ENCODE measurements at regions not wholly inside any gene's neighbourhood (a gene's known extent, or its start where the extent isn't known, plus 50 kb on each side); places are given as distances from the start of the nearest gene placed in this dataset.

DNA sequence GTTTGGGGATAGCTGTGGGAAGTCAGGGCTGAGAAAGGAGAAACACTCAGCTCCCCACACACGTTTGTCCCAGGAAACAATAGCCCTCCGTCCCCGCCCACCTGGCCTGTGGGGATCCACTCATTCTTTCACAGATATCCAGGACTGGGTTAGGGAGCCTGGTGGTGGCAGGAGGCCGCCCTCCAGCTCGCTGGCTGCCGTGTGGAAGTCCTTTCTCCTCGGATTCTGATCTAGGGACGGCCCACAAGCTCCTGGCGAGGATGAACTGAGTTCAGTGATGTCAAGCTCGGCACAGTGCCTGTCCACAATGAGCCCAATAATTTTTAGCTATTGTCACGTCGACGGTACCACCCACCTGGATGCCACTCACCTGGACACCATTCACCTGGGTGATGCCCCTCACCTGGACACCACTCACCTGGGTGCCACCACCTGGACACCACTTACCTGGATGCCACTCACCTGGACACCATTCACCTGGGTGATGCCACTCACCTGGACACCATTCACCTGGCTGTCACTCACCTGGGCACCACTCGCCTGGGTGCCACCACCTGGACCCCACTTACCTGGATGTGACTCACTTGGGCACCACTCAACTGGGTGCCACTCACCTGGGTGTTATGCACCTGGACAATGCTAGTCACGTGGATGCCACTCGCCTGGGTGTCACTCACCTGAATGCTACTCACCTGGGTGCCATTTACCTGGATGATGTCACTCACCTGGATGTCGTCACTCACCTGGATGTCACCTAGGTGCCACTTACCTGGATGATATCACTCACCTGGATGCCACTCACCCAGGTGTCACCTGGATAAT is 172.5 kb upstream of the FOXF1 start:
- no peak overlapping the region for H3K4me3 Mint-ChIP-seq (ENCODE audit: unreplicated experiment)
- TF ChIP-seq, protein P1, sequence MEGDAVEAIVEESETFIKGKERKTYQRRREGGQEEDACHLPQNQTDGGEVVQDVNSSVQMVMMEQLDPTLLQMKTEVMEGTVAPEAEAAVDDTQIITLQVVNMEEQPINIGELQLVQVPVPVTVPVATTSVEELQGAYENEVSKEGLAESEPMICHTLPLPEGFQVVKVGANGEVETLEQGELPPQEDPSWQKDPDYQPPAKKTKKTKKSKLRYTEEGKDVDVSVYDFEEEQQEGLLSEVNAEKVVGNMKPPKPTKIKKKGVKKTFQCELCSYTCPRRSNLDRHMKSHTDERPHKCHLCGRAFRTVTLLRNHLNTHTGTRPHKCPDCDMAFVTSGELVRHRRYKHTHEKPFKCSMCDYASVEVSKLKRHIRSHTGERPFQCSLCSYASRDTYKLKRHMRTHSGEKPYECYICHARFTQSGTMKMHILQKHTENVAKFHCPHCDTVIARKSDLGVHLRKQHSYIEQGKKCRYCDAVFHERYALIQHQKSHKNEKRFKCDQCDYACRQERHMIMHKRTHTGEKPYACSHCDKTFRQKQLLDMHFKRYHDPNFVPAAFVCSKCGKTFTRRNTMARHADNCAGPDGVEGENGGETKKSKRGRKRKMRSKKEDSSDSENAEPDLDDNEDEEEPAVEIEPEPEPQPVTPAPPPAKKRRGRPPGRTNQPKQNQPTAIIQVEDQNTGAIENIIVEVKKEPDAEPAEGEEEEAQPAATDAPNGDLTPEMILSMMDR (IDR thresholded peaks at IDR 0.05; ENCODE audit: partially characterized antibody, unreplicated experiment), result no peak
- H3K27ac Mint-ChIP-seq (ENCODE audit: unreplicated experiment), result no peak overlapping the region
- no peaks in the 10 kb centered on the region for H3K36me3 Mint-ChIP-seq (ENCODE audit: unreplicated experiment)
- H3K4me1 Mint-ChIP-seq (ENCODE audit: low read depth, unreplicated experiment), result peaks cover 2% of the 10 kb centered on the region
- DNase-seq, result no peak
- H3K27me3 Mint-ChIP-seq (ENCODE audit: unreplicated experiment), result peaks cover 5% of the 10 kb centered on the region
- H3K9me3 Mint-ChIP-seq (ENCODE audit: unreplicated experiment), result peaks cover 6% of the 10 kb centered on the region

DNA sequence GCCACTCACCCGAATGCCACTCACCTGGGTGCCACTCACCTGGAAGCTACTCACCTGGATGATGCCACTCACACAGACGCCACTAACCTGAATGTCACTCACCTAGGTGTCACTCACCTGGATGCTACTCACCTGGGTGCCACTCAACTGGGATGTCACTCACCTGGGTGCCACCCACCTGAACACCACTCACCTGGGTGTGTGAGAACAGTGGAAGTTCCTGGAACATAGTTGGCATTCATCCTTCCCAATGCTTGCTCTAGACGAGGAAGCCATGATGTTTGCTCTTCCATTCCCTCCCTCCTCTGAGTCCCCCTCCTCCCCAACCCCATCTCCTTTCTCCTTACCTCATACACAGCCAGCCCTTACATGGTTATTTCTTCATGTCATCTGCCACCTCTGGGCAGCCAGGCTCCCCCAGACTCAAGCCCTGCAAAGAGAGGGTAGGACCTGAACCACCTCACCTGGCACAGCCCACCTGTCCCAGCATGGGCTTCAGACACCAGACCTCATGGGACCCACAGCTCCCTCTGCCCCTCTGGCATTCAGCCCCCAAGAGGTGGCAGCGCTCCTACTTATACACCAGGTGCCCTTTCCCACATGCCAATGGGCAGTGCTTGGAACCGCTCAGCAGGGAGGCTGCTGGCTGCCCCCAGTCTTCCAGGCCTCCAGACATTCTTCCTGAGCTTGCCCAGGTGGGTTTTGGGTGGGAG is 171.8 kb upstream of the FOXF1 start:
- TF ChIP-seq, protein P1 (IDR thresholded peaks at IDR 0.05; ENCODE audit: partially characterized antibody, unreplicated experiment), result no peak
- Mint-ChIP-seq H3K4me1 (ENCODE audit: low read depth, unreplicated experiment) (peaks cover 5% of the 10 kb centered on the region), H3K4me3 (ENCODE audit: unreplicated experiment) (no peak overlapping the region), H3K27me3 (ENCODE audit: unreplicated experiment) (peaks cover 5% of the 10 kb centered on the region), H3K9me3 (ENCODE audit: unreplicated experiment) (peaks cover 6% of the 10 kb centered on the region), H3K36me3 (ENCODE audit: unreplicated experiment) (no peaks in the 10 kb centered on the region), H3K27ac (ENCODE audit: unreplicated experiment) (no peak overlapping the region)
- DNase-seq, result no peak

DNA sequence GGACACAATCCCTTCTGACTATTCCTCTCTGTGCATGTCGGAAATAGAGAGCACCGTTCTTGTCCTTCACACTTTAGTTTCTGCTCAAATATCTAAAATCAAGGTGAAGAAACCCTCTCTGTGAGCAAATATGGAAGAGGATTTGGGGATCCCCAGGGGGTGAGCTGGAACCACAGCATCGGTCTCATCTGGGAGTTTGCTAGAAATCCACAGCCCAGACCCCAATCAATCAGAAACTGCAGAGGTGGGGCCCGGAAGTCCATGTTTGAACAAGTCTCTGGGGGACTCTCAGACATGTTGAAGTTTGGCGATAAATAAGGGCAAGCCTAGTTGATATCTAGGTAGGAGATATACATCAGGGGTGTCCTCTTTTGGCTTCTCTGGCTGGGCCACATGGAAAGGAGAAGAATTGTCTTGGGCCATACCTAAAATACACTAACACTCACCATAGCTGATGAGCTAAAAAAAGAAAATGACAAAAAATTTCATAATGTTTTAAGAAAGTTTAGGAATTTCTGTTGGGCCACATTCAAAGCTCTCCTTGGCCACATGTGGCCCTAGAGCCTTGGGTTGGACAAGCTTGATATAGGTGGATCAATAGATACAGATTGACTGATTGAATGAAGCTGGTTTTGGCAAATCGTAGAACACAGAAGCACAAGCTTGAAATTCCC is 168.0 kb upstream of the FOXF1 start:
- TF ChIP-seq, protein P1 (IDR thresholded peaks at IDR 0.05; ENCODE audit: partially characterized antibody, unreplicated experiment), result no peak
- H3K36me3 Mint-ChIP-seq (ENCODE audit: unreplicated experiment), result no peaks in the 10 kb centered on the region
- DNase-seq, result no peak
- H3K27ac Mint-ChIP-seq (ENCODE audit: unreplicated experiment), result no peak overlapping the region
- H3K27me3 Mint-ChIP-seq (ENCODE audit: unreplicated experiment), result peaks cover 5% of the 10 kb centered on the region
- no peak overlapping the region for H3K4me3 Mint-ChIP-seq (ENCODE audit: unreplicated experiment)
- H3K9me3 Mint-ChIP-seq (ENCODE audit: unreplicated experiment), result peaks cover 8% of the 10 kb centered on the region
- peaks cover 6% of the 10 kb centered on the region for H3K4me1 Mint-ChIP-seq (ENCODE audit: low read depth, unreplicated experiment)

DNA sequence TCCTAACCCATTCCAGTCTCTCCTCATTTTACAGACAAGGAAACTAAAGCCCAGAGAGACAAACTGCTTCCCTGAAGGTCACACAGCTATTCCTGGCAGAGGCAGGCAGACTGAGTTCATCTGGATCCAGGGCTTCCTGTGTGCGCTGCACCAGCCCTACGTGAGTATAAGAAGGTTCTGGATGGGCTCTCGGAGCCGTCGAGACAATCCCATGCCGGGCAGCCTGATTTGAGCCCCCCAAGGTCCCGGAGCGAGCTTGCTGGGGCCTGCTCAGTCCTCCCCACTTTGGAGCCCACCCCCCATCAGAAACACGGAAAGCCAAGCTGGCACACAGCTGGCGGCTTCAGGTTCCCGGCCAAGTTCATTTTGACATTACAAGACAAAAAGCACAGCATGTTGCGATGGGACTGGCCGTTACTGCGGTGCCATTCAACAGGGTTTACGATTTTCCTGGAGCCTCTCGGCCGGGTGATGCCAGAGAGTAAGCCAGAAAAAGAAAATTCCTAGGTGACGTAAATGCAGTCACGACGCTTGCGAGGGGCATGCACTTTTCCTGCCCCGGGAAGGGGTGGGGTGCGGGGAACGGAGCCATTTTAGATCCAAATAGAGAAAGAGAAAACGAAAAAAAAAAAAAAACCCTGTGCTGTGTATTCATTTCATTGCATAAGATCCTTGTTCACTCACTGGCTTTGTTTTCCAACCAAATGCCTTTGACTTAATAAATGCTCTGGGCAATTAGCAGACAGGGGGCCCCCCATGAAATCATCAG is 167.1 kb upstream of the FOXF1 start:
- no peak overlapping the region for H3K27ac Mint-ChIP-seq (ENCODE audit: unreplicated experiment)

More for the DNA sequence above, 167.1 kb upstream of the FOXF1 start:
- TF ChIP-seq, protein P1 (IDR thresholded peaks at IDR 0.05; ENCODE audit: partially characterized antibody, unreplicated experiment), result no peak
- H3K27me3 Mint-ChIP-seq (ENCODE audit: unreplicated experiment), result peaks cover 5% of the 10 kb centered on the region
- H3K4me3 Mint-ChIP-seq (ENCODE audit: unreplicated experiment), result no peak overlapping the region
- peaks cover 3% of the 10 kb centered on the region for H3K9me3 Mint-ChIP-seq (ENCODE audit: unreplicated experiment)
- peaks cover 6% of the 10 kb centered on the region for H3K4me1 Mint-ChIP-seq (ENCODE audit: low read depth, unreplicated experiment)
- DNase-seq, result no peak
- H3K36me3 Mint-ChIP-seq (ENCODE audit: unreplicated experiment), result no peaks in the 10 kb centered on the region

Measured in glutamatergic neuron (in vitro differentiated cells).